ENCODE measurements at regions not wholly inside any gene's neighbourhood (a gene's known extent, or its start where the extent isn't known, plus 50 kb on each side); places are given as distances from the start of the nearest gene placed in this dataset.

DNA sequence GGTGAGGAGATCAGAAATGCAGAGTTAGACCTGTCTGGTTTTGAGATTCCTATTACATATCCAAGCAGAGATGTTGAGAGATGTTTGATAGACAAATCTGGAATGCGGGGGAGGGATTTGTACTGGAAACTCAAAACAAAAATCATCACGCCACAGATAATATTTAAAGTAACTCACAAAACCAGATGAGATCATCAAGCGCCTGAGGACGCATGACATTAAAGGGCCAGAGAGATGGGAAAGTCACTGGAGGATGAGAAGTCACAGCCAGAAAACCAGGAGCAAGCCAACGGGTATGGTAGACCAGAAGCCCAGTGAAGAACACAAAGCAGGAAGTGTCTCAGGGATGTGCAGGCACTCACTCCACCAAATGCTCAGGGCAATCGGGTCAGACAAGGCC lies 87.7 kb downstream of the DLL1 start:
- H3K4me3 ChIP-seq (ENCODE audit: low read depth, low read length) = no peak overlapping the region
- DNase-seq (ENCODE audit: low read depth) = no peak
- TF ChIP-seq, protein P1, sequence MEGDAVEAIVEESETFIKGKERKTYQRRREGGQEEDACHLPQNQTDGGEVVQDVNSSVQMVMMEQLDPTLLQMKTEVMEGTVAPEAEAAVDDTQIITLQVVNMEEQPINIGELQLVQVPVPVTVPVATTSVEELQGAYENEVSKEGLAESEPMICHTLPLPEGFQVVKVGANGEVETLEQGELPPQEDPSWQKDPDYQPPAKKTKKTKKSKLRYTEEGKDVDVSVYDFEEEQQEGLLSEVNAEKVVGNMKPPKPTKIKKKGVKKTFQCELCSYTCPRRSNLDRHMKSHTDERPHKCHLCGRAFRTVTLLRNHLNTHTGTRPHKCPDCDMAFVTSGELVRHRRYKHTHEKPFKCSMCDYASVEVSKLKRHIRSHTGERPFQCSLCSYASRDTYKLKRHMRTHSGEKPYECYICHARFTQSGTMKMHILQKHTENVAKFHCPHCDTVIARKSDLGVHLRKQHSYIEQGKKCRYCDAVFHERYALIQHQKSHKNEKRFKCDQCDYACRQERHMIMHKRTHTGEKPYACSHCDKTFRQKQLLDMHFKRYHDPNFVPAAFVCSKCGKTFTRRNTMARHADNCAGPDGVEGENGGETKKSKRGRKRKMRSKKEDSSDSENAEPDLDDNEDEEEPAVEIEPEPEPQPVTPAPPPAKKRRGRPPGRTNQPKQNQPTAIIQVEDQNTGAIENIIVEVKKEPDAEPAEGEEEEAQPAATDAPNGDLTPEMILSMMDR (conservative IDR thresholded peaks at IDR 0.05; ENCODE audit: low read depth, low read length) = no peak

DNA sequence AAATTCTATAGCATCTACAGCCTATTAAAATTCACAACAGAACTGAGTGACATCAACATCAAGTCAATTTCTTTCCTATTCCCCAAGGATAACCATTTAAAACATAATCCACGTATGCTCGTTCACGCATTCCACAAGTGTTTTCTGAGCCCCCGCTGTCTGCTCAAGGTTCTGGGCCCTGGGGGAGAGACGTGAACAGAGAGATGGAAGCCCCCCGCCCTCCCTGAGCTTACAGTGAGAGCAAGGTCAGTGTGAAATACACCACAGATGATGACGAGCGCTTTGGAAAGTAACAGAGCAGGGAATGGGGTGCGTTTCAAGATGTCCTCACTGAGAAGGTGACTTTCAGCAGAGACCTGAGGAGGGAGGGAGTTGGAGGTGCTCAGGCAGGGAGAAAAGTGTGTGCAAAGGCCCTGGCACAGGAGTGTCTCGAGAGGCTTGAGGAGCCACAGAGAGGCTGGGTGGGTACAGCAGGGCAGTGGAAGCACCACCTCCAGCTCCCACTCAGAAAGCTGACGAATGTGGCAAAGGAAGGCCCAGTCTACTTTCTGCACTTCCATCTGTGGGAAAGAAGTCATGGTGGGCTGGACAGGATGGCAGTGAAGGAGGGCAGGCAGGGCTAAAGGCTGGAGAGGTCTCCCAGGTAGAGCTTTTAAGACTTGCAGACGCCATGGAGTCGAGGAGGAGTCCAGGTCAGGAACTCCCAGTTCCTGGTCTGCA lies 88.3 kb downstream of the DLL1 start:
- H3K4me3 ChIP-seq (ENCODE audit: low read depth, low read length) = no peak overlapping the region
- TF ChIP-seq, protein P1 (conservative IDR thresholded peaks at IDR 0.05; ENCODE audit: low read depth, low read length) = no peak
- DNase-seq (ENCODE audit: low read depth) = no peak

DNA sequence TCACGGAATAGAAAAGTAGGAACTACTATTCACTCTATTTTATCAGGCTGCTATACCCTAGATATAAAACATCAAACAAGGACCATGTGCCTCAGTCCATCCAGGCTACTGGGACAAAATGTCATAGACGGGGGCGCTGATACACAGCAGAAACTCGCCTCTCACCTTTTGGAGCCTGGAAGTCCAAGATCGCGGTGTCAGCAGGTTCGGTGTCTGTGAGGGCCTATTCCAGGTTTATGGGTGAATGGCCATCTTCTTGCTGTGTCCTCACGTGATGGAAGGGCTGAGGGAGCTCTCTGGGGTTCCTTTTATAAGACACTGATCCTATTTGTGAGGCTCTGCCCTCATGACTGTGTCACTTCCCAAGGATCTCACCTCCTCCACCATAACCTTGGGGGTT lies 89.5 kb downstream of the DLL1 start:
- TF ChIP-seq, protein P1 (conservative IDR thresholded peaks at IDR 0.05; ENCODE audit: low read depth, low read length) = no peak
- no peak overlapping the region for H3K4me3 ChIP-seq (ENCODE audit: low read depth, low read length)
- DNase-seq (ENCODE audit: low read depth) = no peak

DNA sequence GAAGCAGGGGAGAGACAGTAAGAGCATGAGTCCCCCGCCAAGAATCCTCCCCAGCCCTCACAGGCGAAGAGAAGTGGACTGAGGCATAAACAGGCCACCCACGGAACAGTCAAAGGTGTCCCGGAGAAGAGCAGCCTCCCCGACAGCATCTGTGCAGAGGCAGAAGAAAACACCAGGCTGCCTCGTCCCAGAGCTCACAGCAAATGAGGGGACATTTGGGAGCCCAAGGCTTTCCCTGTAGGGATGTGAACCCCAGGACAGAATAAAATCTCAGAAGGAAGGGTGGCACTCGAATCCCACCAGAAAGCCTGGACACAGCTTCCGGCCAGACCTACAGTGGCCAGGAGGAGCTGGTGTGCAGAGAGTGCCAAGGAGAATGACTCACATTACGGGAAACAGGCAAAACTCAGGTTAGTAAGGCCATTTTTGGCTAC lies 90.4 kb downstream of the DLL1 start:
- no peak overlapping the region for H3K4me3 ChIP-seq (ENCODE audit: low read depth, low read length)
- TF ChIP-seq, protein P1 (conservative IDR thresholded peaks at IDR 0.05; ENCODE audit: low read depth, low read length) = no peak
- DNase-seq (ENCODE audit: low read depth) = no peak

DNA sequence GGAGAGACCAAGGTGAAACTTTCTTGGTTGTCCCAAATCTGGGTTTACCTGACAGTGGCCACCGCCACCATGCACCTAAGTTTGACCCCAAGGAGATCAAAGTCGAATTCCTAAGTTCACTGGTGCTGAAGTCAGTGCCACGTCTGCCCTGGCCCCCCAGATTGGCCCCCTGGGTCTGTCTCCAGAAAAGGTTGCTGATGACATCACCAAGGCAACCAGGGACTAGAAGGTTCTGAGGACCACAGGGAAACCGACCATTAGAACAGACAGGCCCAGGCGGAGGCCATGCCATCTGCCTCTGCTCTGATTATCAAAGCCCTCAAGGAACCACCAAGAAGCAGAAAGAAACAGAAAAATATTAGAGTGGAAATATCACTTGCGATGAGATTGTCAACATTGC lies 91.2 kb downstream of the DLL1 start:
- DNase-seq (ENCODE audit: low read depth) = no peak
- TF ChIP-seq, protein P1 (conservative IDR thresholded peaks at IDR 0.05; ENCODE audit: low read depth, low read length) = no peak
- H3K4me3 ChIP-seq (ENCODE audit: low read depth, low read length) = no peak overlapping the region

DNA sequence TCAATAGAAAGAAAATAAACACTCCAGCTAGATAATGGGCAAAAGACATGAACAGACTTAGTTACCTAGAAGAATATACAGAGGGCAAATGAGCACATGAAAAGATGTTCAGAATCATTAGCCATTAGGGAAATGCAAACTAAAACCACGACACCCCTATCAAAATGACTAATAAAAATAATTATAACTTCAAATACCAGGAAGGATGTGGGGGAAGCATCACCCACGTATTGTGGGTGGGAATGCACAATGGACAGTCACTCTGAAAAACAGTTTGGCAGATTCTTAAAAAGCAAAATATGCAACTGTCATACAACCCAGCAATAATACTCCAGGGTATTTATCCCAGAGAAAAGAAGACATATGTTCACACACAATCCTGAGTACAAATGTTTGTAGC lies 92.6 kb downstream of the DLL1 start:
- no peak for DNase-seq (ENCODE audit: low read depth)
- TF ChIP-seq, protein P1 (conservative IDR thresholded peaks at IDR 0.05; ENCODE audit: low read depth, low read length) = no peak
- no peak overlapping the region for H3K4me3 ChIP-seq (ENCODE audit: low read depth, low read length)

DNA sequence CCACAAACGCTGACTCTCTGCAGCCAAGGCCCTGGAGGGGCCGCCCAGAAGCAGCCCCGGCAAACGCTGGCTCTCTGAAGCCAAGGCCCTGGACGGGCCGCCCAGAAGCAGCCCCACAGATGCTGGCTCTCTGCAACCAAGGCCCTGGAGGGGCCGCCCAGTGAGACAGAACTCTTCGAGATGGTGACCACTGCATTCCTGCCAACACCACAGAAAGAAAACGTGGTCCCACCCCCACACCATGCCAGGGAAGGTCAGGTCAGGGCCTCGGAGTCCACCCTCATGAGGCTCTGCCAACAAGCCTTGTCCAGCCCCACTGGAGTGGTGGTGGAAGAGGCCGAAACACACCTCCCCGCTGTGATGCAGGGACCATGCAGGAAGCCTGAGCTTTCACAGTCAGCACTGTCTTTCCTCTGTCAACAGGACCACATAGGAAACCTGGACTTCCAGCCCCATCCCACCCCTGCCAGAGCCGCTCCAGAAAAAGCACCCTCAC lies 97.5 kb downstream of the DLL1 start:
- no peak for DNase-seq (ENCODE audit: low read depth)
- TF ChIP-seq, protein P1 (conservative IDR thresholded peaks at IDR 0.05; ENCODE audit: low read depth, low read length) = no peak
- H3K4me3 ChIP-seq (ENCODE audit: low read depth, low read length) = no peak overlapping the region

Measured in epithelial cell of proximal tubule (primary cell).